ENCODE measurements at regions not wholly inside any gene's neighbourhood (a gene's known extent, or its start where the extent isn't known, plus 50 kb on each side); places are given as distances from the start of the nearest gene placed in this dataset.

GRCh38 chr7:39758234-39758970, 135.0 kb downstream of the RALA start:
- TF ChIP-seq POLR2AphosphoS5 (IDR thresholded peaks at IDR 0.05; ENCODE audit: low read depth, low read length) (no peak), REST (IDR thresholded peaks at IDR 0.05; ENCODE audit: insufficient read depth in 1 of 2, low read depth in 2 of 2, low read length in 2 of 2) (no peak), FOXP2 (optimal IDR thresholded peaks at IDR 0.05; ENCODE audit: borderline replicate concordance, extremely low read depth, extremely low read length, insufficient read depth) (no peak), TAF1 (IDR thresholded peaks at IDR 0.05; ENCODE audit: borderline replicate concordance, insufficient read depth, low read length) (no peak)

Measured in PFSK-1 (cell line).